AG04449 (cell line): ENCODE measurements at regions not wholly inside any gene's neighbourhood (a gene's known extent, or its start where the extent isn't known, plus 50 kb on each side); places are given as distances from the start of the nearest gene placed in this dataset.

Experiments used
- CTCF ChIA-PET: fragments of 350-600 bp; formaldehyde crosslinking; extraction: SDS; loops from one replicate; lab custom pipeline; 2021; ENCODE audit warnings: antibody characterized with exemption; lab: Yijun Ruan, JAX
- POLR2A ChIA-PET: fragments of 400-600, 350-600 bp; formaldehyde crosslinking; extraction: SDS; loops from one replicate; lab custom pipeline; 2020; ENCODE audit warnings: antibody characterized with exemption, inconsistent platforms; lab: Yijun Ruan, JAX
- DNase-seq: peaks from one replicate; pipeline ENCODE4 v3.0.0-alpha.2; 2010; ENCODE audit warnings: low read depth, low spot score
- H3K4me3 ChIP-seq: 2 replicates; pipeline ENCODE4 v1.5.1; 2011; ENCODE audit warnings: low read depth, mild to moderate bottlenecking, control low read depth, low read length
- TF ChIP-seq, protein P1 (sequence below): IDR thresholded peaks from one replicate; pipeline ENCODE4 v1.5.1; 2011; ENCODE audit warnings: mild to moderate bottlenecking, moderate library complexity, low read length, control low read depth, inconsistent platforms; ENCODE audit not compliant: insufficient read depth; ENCODE audit errors: missing control alignments

DNA sequence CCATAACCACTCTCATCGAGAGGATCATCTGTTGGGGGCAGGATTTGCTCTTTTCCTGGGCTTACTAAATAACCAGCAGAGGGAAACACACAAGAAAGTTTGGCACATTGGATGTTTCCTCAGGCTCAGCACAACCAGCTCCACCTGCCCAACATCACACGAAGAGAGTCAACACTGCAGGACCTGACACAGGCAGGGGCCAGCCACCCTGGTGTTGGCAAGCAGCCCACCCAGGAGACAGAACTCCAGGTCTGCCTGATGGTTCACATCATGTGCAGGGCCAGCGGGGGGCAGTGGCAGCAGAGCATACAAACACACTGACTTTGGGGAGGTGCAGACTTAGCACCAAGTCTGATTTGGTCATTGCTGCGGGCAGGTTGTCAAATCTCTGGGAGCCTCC is 182.3 kb upstream of the GALNT2 start:
- ChIA-PET CTCF (no interaction called here), POLR2A (no interaction called here)
- no peak overlapping the region for H3K4me3 ChIP-seq
- no peak for DNase-seq
- TF ChIP-seq, protein P1, sequence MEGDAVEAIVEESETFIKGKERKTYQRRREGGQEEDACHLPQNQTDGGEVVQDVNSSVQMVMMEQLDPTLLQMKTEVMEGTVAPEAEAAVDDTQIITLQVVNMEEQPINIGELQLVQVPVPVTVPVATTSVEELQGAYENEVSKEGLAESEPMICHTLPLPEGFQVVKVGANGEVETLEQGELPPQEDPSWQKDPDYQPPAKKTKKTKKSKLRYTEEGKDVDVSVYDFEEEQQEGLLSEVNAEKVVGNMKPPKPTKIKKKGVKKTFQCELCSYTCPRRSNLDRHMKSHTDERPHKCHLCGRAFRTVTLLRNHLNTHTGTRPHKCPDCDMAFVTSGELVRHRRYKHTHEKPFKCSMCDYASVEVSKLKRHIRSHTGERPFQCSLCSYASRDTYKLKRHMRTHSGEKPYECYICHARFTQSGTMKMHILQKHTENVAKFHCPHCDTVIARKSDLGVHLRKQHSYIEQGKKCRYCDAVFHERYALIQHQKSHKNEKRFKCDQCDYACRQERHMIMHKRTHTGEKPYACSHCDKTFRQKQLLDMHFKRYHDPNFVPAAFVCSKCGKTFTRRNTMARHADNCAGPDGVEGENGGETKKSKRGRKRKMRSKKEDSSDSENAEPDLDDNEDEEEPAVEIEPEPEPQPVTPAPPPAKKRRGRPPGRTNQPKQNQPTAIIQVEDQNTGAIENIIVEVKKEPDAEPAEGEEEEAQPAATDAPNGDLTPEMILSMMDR: no peak

DNA sequence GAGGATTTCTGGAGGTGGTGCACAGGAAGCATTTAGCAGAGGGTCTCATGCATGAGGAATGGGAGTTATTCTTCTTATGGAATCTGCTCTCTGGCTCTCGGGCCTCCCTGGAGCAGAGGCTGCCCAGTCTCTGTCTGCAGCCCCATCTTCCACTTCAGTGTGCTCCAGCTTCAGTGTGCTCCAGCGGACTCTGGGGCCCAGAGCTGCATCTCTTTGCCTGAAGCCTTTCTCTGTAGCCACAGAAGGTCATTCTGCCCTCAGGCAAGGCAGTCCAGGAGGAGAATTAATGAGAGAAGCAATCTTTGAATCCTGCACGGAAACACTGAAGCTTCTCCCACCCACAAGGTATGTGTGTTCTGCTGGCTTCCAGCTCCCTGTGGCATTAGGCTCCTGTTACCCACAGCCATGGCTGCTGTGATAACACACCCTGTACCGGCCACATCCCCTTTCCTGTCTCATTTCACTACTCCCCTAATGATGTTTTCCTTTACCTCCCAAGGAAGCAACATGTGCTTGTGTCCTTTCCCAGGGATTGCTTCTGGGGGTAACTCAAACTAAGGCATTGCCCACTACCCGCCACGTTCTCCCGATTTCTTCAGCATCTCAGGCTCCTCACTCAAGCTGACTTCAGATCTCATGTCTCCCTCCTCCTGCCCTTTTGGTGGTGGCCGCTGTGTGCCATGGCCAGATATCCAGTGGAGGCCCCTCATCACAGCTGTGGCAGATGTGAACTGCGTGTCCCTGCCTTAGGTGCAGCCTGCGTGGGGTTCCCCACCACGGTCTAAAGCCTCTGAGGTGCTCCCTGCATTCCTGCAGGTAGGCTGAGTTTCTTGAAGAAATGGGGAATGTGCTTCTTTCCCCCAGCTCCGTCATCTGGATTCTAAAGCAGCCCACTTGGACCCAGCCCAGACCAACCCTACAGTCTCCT is 181.2 kb upstream of the GALNT2 start:
- no peak for DNase-seq
- POLR2A ChIA-PET: no interaction called here

DNA sequence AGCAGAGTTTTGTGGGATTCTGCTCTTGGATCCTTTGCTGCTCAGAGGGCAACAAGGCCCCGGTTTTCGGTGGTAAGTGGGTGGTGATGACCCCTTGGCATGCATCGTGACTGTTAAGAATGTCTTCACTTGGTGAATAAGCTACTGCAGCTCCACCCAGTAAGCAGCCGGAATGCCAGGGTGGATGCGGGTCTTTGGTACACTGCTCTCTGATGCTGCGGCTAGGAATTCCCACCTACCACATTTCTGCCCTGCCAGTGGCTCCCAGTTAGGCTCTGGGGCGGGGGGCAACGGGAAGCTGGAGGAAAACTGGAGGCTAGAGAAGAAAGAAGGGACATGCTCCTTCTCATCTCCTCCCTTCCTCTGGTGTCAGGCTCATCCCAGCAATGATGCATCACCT is 180.4 kb upstream of the GALNT2 start:
- DNase-seq: no peak
- POLR2A ChIA-PET: no interaction called here
- CTCF ChIA-PET: no interaction called here
- no peak overlapping the region for H3K4me3 ChIP-seq
- TF ChIP-seq, protein P1: no peak

More for the DNA sequence above, 181.2 kb upstream of the GALNT2 start:
- CTCF ChIA-PET: no interaction called here
- no peak overlapping the region for H3K4me3 ChIP-seq
- TF ChIP-seq, protein P1: no peak

DNA sequence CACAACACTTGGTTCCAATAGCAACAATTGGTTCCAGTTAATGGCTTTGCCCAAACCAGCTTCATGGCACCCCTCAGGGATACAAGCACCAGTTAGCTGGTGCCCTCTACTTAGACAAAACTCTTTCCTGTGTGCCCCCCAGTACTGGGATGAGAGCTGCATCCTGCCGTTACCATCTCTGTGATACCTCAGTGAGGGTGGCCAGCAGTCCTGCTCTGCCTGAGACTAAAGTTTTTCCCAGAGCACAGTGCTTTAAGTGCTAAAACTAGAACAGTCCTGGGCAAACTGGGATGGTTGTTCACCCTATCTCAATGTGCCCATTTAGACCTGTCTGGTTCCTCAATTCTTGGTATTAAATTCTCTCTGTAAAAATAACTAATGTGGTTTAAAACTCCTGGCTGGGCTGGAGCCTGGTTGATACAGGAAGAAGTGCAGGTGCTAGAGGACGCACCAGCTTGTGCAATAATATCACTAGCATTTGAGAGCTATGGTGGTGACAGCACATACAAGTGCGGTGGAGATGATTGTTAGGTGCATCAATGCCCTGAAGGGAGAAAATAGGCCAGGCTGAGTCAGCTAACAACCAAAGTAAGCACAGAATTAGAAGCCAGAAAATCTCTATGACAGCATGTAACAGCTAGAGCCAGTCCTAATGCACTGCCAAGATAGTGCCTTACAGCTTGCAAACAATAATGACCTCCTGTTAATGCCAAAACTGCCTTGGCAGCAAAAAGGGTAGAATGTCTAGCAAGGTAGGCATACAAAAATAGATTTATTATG is 179.8 kb upstream of the GALNT2 start:
- ChIA-PET POLR2A (no interaction called here), CTCF (interaction anchor here (1.2 kb wide), 1 partner anchor 9 kb away, joined by 3 read pairs; no protein-coding TSS in a partner anchor)
- TF ChIP-seq, protein P1: no peak
- no peak overlapping the region for H3K4me3 ChIP-seq
- DNase-seq: no peak

DNA sequence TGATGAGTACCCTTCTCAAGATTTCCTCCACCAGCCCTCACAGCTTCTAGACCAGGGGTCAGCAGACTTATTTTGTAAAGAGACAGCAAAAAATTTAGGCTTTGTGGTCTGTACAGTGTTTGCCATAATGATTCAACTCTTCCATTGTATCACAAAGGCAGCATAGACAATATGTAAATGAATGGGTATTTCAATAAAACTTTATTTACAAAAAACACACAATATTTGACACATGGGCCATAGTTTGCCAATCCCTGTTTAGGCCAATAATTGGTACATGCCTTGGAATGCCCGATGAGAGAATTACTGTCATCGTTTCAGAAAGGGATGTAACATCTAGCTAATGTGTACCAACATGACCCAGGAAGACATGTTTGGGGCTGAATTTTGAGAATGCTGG is 178.9 kb upstream of the GALNT2 start:
- no peak overlapping the region for H3K4me3 ChIP-seq
- DNase-seq: no peak
- ChIA-PET POLR2A (no interaction called here), CTCF (interaction anchor here (1.2 kb wide), 1 partner anchor 8 kb away, joined by 3 read pairs; no protein-coding TSS in a partner anchor)
- TF ChIP-seq, protein P1: no peak

DNA sequence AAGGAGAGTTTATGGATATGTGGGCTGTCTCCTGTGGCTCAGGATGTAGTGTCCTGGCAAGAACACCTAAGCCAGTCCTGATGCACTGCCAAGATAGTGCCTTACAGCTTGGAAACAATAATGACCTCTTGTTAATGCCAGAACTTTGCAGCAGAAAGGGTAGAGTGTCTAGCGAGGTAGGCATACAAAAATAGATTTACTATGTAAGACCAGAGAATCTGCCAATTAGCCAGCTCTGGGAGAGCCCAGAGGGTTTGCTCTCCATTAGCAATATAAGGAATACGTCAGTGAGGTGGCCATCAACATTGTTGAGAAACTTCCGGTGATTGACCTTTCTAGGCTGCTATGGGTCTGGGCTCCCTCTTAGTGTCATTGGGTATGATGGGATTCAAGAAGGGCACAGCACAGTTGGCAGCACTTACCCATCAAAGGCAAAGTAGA is 178.5 kb upstream of the GALNT2 start:
- H3K4me3 ChIP-seq: no peak overlapping the region
- DNase-seq: no peak
- TF ChIP-seq, protein P1: no peak
- ChIA-PET POLR2A (no interaction called here), CTCF (no interaction called here)
